Mammary epithelial cell (primary cell): ENCODE measurements at regions not wholly inside any gene's neighbourhood (a gene's known extent, or its start where the extent isn't known, plus 50 kb on each side); places are given as distances from the start of the nearest gene placed in this dataset.

ENCODE experiments used
- EZH2 ChIP-seq: IDR thresholded peaks from 2 replicates; pipeline ENCODE4 v1.6.1; 2012; ENCODE audit warnings: low read length, inconsistent platforms, borderline replicate concordance
- TF ChIP-seq, protein P1 (sequence below), 2 donors: IDR thresholded peaks in 1 of 2; conservative IDR thresholded peaks in 1 of 2; 2 replicates each; pipeline ENCODE4 v1.5.1; 2011 to 2012; ENCODE audit warnings: inconsistent platforms in 2 of 2, low read length in 2 of 2, mild to moderate bottlenecking in 2 of 2, control low read depth in 1 of 2, low read depth in 1 of 2; ENCODE audit not compliant: insufficient read depth in 1 of 2; ENCODE audit errors: extremely low read depth in 1 of 2

DNA sequence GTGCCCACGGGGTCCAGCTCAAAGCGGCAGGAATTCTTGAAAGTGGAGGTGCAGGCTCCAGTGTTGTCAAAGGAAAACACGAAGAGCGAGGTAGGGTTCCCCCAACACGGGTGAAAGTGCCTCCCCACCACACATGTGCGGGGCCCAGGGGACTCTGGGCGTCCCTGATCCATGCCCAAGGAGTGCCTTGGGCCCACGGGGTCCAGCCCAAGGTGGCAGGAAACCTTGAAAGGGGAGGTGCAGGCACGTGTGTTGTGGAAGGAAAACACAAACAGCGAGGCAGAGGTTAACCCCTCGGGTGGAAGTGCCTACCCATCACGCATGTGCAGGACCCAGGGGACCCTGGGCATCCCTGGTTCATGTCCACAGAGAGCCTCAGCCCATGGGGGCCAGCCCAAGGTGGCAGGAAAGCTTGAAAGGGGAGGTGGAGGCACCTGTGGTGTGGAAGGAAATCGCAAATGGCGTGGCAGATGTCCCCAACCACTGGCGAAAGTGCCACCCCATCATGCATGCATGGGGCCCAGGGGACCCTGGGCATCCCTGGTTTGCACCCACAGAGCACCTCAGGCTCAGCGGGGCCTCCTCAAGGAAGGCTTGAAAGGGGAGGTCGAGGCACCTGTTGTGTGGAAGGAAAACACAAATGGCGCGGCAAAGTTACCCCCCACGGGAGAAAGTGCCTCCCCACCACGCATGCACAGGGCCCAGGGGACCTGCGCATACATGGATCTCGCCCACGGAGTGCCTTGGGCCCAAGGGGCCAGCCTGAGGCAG is 584.6 kb downstream of the ALG10 start:
- no peak for TF ChIP-seq EZH2
- TF ChIP-seq, protein P1, sequence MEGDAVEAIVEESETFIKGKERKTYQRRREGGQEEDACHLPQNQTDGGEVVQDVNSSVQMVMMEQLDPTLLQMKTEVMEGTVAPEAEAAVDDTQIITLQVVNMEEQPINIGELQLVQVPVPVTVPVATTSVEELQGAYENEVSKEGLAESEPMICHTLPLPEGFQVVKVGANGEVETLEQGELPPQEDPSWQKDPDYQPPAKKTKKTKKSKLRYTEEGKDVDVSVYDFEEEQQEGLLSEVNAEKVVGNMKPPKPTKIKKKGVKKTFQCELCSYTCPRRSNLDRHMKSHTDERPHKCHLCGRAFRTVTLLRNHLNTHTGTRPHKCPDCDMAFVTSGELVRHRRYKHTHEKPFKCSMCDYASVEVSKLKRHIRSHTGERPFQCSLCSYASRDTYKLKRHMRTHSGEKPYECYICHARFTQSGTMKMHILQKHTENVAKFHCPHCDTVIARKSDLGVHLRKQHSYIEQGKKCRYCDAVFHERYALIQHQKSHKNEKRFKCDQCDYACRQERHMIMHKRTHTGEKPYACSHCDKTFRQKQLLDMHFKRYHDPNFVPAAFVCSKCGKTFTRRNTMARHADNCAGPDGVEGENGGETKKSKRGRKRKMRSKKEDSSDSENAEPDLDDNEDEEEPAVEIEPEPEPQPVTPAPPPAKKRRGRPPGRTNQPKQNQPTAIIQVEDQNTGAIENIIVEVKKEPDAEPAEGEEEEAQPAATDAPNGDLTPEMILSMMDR (conservative IDR thresholded peaks at IDR 0.05 in 1 of 2, IDR thresholded peaks at IDR 0.05 in 1 of 2; ENCODE audit: extremely low read depth in 1 of 2, insufficient read depth in 1 of 2, low read depth in 1 of 2, low read length in 2 of 2): no peak
